MCF 10A (cell line): ENCODE measurements at regions not wholly inside any gene's neighbourhood (a gene's known extent, or its start where the extent isn't known, plus 50 kb on each side); places are given as distances from the start of the nearest gene placed in this dataset.

ENCODE experiments used
- BruUV-seq: library from RNA; stranded (reverse); fragments of 400-500 nt; replicated peaks from 2 replicates; lab custom pipeline; 2021; lab: Mats Ljungman, UMichigan
- CTCF ChIA-PET: fragments of 300-600 bp; sonication (Branson Sonifier 250); formaldehyde crosslinking; extraction: SDS; loops from one replicate; lab custom pipeline; 2021; ENCODE audit warnings: antibody characterized with exemption, inconsistent platforms; lab: Yijun Ruan, JAX
- POLR2A ChIA-PET: fragments of 300-600, 350-650 bp; sonication (Branson Sonifier 250); formaldehyde crosslinking; extraction: SDS; loops from one replicate; lab custom pipeline; 2020; ENCODE audit warnings: antibody characterized with exemption, inconsistent platforms; lab: Yijun Ruan, JAX
- DNase-seq: peaks from one replicate; pipeline ENCODE4 v3.0.0-alpha.2; 2018; ENCODE audit not compliant: unreplicated experiment
- H3K27ac Mint-ChIP-seq: one replicate; pipeline ENCODE4 v1.8.0; 2022; ENCODE audit warnings: mild to moderate bottlenecking, low read depth, mixed read lengths; ENCODE audit not compliant: unreplicated experiment
- H3K27me3 Mint-ChIP-seq: one replicate; pipeline ENCODE4 v1.8.0; 2022; ENCODE audit warnings: mixed read lengths; ENCODE audit not compliant: insufficient read depth, unreplicated experiment
- H3K36me3 Mint-ChIP-seq: one replicate; pipeline ENCODE4 v1.8.0; 2022; ENCODE audit warnings: mild to moderate bottlenecking, moderate library complexity, mixed read lengths; ENCODE audit not compliant: insufficient read depth, unreplicated experiment
- H3K4me1 Mint-ChIP-seq: one replicate; pipeline ENCODE4 v1.8.0; 2022; ENCODE audit warnings: mixed read lengths; ENCODE audit not compliant: insufficient read depth, unreplicated experiment
- H3K4me3 Mint-ChIP-seq: one replicate; pipeline ENCODE4 v1.8.0; 2022; ENCODE audit warnings: mild to moderate bottlenecking, moderate library complexity, mixed read lengths; ENCODE audit not compliant: unreplicated experiment
- H3K9me3 Mint-ChIP-seq: one replicate; pipeline ENCODE4 v1.8.0; 2022; ENCODE audit warnings: mixed read lengths; ENCODE audit not compliant: unreplicated experiment
- CTCF ChIP-seq: fragments of 200-600 bp; IDR thresholded peaks from one replicate; pipeline ENCODE4 v1.8.0; 2022; ENCODE audit warnings: antibody characterized with exemption, mild to moderate bottlenecking; ENCODE audit not compliant: unreplicated experiment
- intact Hi-C: fragments of 100-400 bp; cut with micrococcal nuclease; formaldehyde crosslinking; loops from 2 replicates; pipeline ENCODE4 v1.14.1; 2022

DNA sequence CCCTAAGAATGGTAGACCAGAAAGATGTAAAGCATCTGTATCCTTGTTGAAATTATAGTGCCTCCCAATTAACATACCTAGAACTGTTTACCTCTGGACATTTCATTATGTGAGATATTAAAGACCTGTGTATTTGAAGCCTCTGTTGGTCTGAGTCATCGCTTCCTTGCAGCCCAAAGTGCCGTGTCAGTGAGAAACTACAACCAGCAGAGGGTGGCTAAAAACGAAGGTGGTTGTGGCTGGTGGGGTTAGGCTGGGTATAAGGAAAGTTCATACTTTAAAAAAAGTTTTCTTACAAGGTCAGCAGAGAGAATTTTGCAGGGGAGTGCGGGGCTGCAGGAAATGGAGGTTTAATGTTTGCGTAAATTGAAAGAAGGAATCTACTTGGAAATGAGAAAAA lies 290.7 kb downstream of the TMEM114 start:
- TF ChIP-seq CTCF = no peak
- ChIA-PET POLR2A (no interaction called here), CTCF (no interaction called here)
- intact Hi-C loops = no loop called here
- Mint-ChIP-seq H3K4me1 (no peaks in the 10 kb centered on the region), H3K36me3 (no peaks in the 10 kb centered on the region), H3K27ac (no peak overlapping the region), H3K4me3 (no peak overlapping the region), H3K9me3 (peaks cover 33% of the 10 kb centered on the region), H3K27me3 (no peaks in the 10 kb centered on the region)
- BruUV-seq = no TSS peak
- no peak for DNase-seq

- Mint-ChIP-seq H3K36me3 (no peaks in the 10 kb centered on the region), H3K4me1 (no peaks in the 10 kb centered on the region), H3K9me3 (peaks cover 11% of the 10 kb centered on the region), H3K4me3 (no peak overlapping the region), H3K27me3 (no peaks in the 10 kb centered on the region), H3K27ac (no peak overlapping the region)
- ChIA-PET CTCF (interaction anchor here (1.0 kb wide), 1 partner anchor 14 kb away, joined by 3 read pairs; no protein-coding TSS in a partner anchor), POLR2A (no interaction called here)
- intact Hi-C loops = no loop called here
- BruUV-seq = no TSS peak
- DNase-seq = no peak
- TF ChIP-seq CTCF = no peak
Observed at GRCh38 chr16:8295513-8296237, 294.6 kb downstream of the TMEM114 start.

DNA sequence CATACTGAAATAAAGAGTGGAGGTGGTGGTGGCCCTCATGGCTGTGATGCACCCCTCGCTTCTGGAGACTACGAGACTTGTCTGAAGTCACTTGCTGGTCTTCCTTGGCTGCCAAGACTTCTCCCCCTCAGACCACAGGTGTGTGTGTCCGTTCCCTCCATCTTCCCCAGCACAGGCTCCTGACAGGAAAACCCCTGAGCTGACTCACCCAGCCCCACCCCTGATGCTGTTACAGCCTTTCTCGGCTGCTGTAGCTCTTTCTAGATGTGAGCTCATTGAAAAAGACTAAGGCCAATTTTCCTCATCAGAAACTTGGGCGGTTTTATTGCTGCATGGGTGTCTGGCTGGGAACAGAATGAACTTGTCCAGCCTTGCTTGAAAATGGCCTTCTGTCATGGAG lies 296.9 kb downstream of the TMEM114 start:
- Mint-ChIP-seq H3K4me3 (no peak overlapping the region), H3K27me3 (no peaks in the 10 kb centered on the region), H3K27ac (no peak overlapping the region), H3K9me3 (peaks cover 25% of the 10 kb centered on the region), H3K4me1 (no peaks in the 10 kb centered on the region), H3K36me3 (no peaks in the 10 kb centered on the region)
- ChIA-PET POLR2A (no interaction called here), CTCF (interaction anchor here (0.7 kb wide), 1 partner anchor 82 kb away, joined by 3 read pairs; no protein-coding TSS in a partner anchor)
- DNase-seq = no peak
- no TSS peak for BruUV-seq
- no peak for TF ChIP-seq CTCF
- intact Hi-C loops = no loop called here

GRCh38 chr16:8292271-8292670 lies 298.0 kb downstream of the TMEM114 start:
- Mint-ChIP-seq H3K9me3 (peaks cover 20% of the 10 kb centered on the region), H3K27ac (no peak overlapping the region), H3K4me3 (no peak overlapping the region), H3K4me1 (no peaks in the 10 kb centered on the region), H3K27me3 (no peaks in the 10 kb centered on the region), H3K36me3 (no peaks in the 10 kb centered on the region)
- intact Hi-C loops = no loop called here
- no TSS peak for BruUV-seq
- ChIA-PET CTCF (interaction anchor here (0.6 kb wide), 1 partner anchor 66 kb away, joined by 3 read pairs; no protein-coding TSS in a partner anchor), POLR2A (no interaction called here)
- no peak for DNase-seq
- no peak for TF ChIP-seq CTCF
